ENCODE measurements at regions not wholly inside any gene's neighbourhood (a gene's known extent, or its start where the extent isn't known, plus 50 kb on each side); places are given as distances from the start of the nearest gene placed in this dataset.

DNA sequence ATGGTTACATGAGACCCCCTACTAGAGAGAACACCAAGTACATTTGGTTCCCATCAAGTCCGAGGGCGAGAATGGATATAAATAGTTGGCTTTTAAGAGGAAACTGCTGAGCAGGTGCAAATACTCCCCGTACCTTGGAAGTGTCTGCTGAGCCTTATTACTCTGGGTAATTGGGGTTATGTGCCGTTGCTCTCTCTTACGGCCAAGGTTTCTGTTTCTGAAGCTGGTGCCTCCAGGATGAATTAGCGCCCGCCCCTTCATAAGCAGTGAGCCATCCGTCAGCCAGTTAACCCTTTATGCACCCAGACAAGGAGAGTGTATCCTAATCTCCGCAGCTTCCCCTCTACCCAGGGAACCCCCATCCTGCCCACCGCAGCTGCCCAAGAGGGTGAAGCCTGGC is 90.4 kb upstream of the AJAP1 start:
- TF ChIP-seq ZNF274 (IDR thresholded peaks at IDR 0.05; ENCODE audit: low read depth, low read length) (no peak), YY1 (IDR thresholded peaks at IDR 0.05; ENCODE audit: insufficient read depth, insufficient read length) (no peak)

Data from NT2/D1 (cell line).